HG02678 (cell line): ENCODE measurements at regions not wholly inside any gene's neighbourhood (a gene's known extent, or its start where the extent isn't known, plus 50 kb on each side); places are given as distances from the start of the nearest gene placed in this dataset.

ENCODE experiments used
- ATAC-seq: cut with Tn5 transposase; IDR thresholded peaks from one replicate; pipeline ENCODE4 v1.9.1; 2021; ENCODE audit warnings: mild to moderate bottlenecking, moderate library complexity; ENCODE audit not compliant: unreplicated experiment

DNA sequence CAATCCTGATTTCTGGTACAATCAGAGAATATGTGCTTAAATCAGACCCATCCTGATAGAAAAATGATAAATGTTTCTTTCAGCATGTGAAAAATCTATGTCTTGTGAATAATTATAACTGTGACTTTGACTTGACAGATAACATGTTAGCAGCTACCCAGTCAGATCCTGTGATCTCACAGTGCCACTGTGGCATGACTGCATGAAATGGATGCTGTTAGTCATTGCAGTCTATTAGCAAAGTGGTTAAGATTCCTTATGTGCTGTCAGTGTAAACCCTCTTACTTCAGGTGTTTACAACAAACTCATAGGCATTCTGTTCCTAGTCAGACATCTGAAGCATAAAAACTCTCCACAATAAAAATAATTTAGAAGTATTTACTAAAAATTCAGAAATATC lies 244.6 kb upstream of the RND3 start:
- peak; percentile 42 for ATAC-seq

GRCh38 chr2:150729495-150729955 lies 242.1 kb upstream of the RND3 start:
- ATAC-seq, result peak; percentile 74

DNA sequence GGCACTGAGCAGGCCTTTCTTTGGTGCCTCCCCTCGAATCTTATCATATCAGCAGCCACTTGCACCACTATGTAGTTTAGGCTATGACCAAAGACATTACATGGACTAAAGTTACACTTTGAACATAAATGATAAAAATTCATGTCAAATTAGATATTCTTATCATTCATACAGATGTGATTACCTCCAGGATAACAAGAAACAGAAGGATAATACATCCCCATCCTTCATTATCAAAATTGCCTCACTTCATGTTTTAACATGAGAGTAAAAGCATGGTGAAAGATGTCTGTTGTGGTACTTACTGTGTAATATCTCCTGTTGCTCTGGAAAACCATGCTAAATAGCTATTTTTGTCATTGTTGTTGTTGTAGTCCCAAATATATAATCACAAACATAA lies 230.8 kb upstream of the RND3 start:
- no peak for ATAC-seq

DNA sequence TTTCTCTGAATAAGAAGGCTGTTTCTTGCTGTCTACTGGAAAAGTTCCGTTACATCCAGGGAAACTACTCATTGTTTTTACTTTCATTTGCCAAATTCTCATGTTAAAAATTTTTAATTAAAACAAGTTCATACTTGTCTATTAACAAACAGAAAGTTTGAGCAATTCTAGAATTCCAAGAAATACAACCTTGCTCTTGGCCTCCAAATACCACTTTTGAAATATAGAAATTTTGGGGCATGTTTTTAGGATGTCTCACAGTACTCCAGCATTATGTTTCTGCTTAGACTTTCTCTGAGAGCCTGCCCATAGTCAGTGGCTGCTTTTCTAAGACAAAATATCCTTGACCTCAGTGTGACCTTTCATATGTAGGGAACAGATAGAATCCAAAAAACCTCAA lies 228.7 kb upstream of the RND3 start:
- ATAC-seq, result no peak

GRCh38 chr2:150715501-150715900 lies 228.0 kb upstream of the RND3 start:
- no peak for ATAC-seq

DNA sequence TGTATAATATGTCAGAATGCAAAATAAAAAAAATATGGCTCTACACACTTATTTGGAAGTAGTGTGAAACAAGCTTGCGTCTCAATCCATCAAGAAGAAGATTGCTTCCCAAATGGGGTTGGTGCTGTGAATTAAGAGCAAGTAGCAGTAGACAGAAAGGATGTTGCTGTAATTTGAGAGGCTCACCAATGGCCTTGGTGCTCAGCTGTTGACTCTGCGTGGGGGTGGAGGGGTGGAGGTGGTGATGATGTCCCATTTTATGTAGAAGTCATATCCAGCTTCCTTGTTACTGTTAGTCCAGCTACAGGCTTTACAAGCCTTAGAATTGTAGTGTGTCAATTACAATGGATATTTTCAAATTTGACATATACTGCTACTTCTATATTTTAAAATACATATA lies 223.4 kb upstream of the RND3 start:
- no peak for ATAC-seq

DNA sequence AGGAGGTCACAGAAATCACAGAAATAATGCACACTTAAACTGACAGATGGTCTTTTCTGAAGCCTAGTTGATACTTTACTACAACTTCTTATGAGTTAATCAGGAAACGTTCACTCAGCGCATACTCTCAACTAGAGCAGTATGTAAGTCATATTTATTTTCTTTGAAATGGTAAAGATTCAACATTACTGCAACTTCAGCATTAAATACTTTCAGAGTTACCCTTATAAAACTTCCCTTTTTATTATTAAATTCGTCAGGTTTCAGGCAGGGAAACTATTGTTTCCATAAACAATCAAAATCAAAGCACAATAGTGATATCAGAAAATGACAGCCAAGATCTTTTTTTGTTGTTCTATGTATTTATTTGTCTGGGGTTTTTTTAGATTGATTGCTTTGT lies 222.6 kb upstream of the RND3 start:
- ATAC-seq, result no peak

DNA sequence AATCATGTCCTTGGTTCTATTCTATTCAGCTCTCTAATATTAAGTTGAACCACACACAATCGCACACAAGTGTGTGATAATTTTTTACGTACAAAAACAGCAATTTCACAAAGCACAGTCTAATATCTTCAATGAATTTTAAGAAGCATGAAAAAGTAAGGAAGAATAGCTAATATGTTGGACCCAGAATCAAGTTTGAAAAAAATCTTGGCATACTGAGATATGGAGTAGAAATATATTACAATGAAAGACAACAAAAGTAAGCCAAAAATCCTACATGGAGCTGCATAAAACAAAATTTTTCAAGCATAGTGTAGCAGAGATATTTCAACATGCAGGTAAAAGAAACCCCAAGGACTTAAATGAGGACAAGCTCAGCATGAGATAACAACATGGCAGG lies 219.1 kb upstream of the RND3 start:
- no peak for ATAC-seq

DNA sequence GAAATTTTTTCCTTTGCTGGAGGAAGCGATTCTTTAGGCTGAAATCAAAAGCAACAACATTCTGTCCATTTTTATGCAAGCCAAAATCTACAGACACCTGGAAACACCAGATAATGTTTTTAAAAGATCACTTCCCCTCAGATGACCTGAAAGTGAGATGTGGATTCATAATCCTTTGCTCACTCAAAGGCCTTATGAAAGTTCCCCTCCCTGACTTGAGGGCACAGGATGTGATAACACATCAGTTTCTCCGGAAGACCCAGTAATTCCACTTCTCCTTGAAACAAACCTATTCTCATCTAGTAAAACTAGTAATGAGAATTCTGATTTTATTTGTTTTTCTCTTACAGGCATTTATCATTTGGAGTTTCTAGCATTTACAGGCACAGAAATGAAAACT lies 218.3 kb upstream of the RND3 start:
- no peak for ATAC-seq

GRCh38 chr2:150705357-150705756 lies 217.9 kb upstream of the RND3 start:
- no peak for ATAC-seq

GRCh38 chr2:150702791-150703190 lies 215.3 kb upstream of the RND3 start:
- no peak for ATAC-seq

- no peak for ATAC-seq
These were observed 213.5 kb upstream of the RND3 start for GRCh38 chr2:150700666-150701580.

DNA sequence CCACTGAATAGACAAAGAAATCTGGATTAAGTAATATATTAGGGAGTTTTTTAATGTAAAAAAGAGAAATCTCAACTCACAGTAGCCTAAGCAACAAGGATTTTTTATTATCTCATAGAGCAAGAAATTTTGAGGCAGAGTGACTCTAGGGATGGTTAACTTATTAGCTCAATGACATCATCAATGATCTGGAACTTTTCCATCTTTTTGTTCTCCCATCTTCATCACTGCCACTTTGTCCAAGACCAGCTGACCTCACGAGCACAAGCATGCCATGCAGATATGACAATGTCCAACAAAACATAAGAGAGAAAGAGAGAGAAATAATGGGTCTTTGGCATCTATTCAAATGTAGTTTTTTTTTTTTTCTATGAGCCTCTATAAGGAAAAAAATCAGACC lies 211.8 kb upstream of the RND3 start:
- ATAC-seq, result no peak

GRCh38 chr2:150698016-150698661 lies 210.7 kb upstream of the RND3 start:
- ATAC-seq, result no peak

- no peak for ATAC-seq
These were observed 210.1 kb upstream of the RND3 start for GRCh38 chr2:150697596-150697995.

DNA sequence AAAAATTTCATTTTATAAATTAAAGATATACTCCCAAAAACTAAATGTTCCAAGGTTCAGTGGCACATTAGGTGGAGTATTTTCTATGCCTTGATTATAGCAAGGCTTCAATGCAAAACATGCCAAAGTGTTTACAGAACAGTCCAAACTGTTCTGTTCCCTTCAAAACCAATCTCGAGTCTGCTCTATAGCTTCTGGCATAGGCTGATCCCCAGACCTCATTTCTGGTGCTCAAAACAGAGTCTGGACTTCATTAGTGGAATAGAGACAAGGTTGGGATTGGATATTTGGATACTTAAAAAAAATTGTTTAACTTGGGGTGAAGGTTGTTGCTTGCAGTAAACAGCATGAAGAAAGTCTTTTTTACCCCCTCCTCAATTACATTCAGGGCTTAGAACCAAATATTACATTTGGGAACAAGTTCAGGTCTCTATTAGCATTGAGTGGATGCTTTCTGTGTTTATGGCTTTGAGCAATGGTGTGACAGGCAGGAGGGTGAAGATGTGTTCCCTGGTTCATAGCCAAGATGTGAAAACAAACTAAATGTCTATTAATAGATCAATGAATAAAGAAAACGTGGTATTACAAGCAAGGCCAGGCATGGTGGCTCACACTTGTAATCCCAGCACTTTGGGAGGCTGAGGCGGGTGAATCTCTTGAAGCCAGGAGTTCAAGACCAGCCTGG lies 208.1 kb upstream of the RND3 start:
- ATAC-seq, result no peak

DNA sequence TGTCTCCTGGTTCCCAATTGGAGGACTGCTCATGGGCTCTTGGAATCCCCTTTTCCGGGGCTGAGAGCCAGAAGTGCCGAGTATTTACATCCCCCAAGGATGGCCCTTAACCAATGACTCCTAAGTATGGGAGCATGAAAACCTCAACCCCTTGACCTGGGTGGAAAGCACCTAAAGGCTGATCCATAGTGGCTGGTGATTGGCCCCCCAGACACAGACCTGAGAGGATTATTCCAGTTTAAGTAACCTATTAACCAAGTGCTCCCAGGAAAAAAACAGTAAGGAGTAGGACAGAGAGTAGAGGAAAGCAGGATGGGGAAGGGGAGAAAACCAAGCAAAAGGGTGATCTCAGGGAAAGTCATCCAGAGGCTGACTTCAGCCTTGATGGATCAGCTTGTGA lies 206.1 kb upstream of the RND3 start:
- ATAC-seq, result no peak

DNA sequence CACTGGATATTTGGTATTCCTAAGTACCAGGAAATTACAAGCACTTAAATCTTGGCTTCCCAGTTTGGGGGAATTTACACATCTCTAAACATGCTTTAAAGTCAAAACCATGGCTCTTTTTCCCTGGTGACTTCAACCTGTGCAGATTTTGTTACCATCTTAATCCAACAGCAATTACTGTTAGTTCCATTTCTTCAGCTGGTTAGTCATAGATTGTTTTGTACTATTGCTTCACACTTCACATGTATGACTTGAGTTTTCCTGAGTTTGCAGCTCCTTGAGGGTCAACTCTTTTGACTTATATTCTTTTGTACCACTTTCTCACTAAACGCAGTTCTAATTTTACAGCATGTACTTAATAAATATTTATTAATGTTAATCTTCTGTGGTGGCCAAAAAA lies 203.4 kb upstream of the RND3 start:
- ATAC-seq, result no peak

DNA sequence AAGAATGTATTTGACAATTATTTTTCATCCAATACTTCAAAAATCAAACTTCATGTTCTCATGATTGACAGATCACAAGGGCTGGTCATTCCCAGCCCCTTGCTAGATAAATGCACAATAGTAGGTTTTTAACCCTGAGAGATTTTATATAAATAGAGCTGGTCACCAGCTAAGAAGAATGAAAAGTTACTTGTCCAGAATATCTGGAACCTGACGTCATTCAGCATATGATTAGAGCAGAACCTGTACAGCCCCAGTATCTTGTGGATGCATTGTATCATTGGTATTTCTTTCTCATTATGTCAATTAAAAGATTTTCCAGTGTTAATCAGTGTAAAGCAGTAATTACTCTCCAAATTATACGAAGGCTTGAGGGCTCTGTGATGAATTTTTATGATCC lies 202.8 kb upstream of the RND3 start:
- no peak for ATAC-seq

DNA sequence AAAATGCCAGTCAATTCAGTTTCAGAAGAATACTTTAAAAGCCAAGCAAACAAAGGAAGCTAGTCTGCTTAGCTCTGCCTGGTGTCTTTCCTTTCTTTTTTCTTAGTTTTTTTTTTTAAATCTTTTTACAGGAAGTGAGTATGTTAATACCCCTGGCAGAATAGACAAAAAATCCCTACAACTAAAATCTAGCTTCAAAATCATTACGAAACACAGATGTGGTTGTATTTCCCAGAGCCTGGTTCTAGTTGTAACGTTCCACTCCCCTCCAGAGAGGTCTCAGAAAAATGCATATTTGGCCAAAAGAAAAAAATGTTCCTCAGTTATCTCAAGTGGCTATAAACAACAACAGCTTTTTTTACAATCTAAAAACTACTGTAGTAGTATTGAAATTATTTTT lies 202.1 kb upstream of the RND3 start:
- no peak for ATAC-seq

DNA sequence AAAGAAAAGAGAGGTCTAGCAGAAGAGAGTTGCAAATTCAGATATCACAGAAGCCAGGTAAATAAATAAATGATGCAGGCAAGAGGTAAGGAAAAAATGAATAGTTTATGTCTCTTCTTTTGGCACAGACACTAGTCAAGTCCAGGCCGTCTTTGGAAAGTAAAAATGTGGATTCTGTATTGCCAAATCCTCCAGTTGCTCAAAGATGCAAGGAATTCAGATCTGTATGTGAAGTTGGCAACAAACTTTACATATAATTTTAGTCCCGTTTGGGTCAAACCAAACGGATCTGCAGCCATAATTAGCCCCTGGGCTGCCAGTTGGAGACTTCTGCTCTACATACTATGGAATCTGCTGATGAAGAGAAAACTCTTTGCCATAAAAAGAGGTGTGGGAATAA lies 200.5 kb upstream of the RND3 start:
- ATAC-seq, result no peak

DNA sequence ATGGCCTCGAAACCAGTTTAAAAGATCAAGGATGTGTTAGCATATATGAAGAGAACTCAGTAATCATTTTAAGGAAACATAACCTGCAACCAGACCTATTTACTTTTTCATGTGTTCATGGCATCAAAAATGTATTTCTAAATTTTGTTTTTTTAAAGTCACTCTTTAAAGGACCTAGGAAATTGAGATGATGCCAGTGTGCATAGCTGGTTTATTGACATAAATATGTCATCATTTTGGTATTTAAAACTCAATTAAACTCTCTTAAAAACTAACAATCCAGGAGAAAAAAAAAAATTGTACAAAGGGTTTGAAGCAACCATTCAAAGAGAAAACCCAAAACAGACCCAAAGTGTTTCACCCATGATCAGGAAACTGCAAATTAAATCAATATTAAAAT lies 198.9 kb upstream of the RND3 start:
- ATAC-seq, result no peak
